Thyroid gland (tissue), 4 donors: ENCODE measurements at regions not wholly inside any gene's neighbourhood (a gene's known extent, or its start where the extent isn't known, plus 50 kb on each side); places are given as distances from the start of the nearest gene placed in this dataset.
"Not testable (repeated sequence)": the region's sequence is repeated elsewhere in the genome, so short reads cannot be mapped to it uniquely, and the experiment has no call there.

Experiments used
- DNase-seq, 2 donors: peaks; one replicate each; pipeline ENCODE4 v3.0.0-alpha.2; 2019
- H3K27ac ChIP-seq, 3 donors: fragments of 200-600 bp; sonication (generic); 1 replicate in 2 of 3; 2 replicates in 1 of 3; pipeline ENCODE4 v1.5.1; 2016 to 2019; ENCODE audit warnings: mild to moderate bottlenecking in 1 of 3, moderate library complexity in 1 of 3
- H3K27me3 ChIP-seq: fragments of 200-600 bp; sonication (generic); one replicate; pipeline ENCODE4 v1.5.1; 2019
- H3K36me3 ChIP-seq, 2 donors: fragments of 200-600 bp; sonication (generic); one replicate each; pipeline ENCODE4 v1.5.1; 2016 to 2019
- H3K4me1 ChIP-seq, 2 donors: fragments of 200-600 bp; sonication (generic); one replicate each; pipeline ENCODE4 v1.5.1; 2017 to 2019
- H3K4me3 ChIP-seq, 3 donors: fragments of 200-600 bp; sonication (generic); replicated peaks in 1 of 3; 1 replicate in 2 of 3; 2 replicates in 1 of 3; pipeline ENCODE4 v1.5.1; 2016; ENCODE audit warnings: mild to moderate bottlenecking in 1 of 3
- H3K9me3 ChIP-seq: fragments of 200-600 bp; sonication (generic); one replicate; pipeline ENCODE4 v1.5.1; 2017
- CTCF ChIP-seq, 6 experiments: fragments of 200-600 bp in 3 of 6; fragments of 450-650 bp in 3 of 6; sonication (generic) in 3 of 6; IDR thresholded peaks; one replicate each; pipeline ENCODE4 v1.5.1; 2016 to 2019; ENCODE audit warnings: antibody characterized with exemption in 6 of 6, mild to moderate bottlenecking in 2 of 6, inconsistent platforms in 1 of 6, moderate library complexity in 1 of 6
- POLR2A ChIP-seq, 2 donors: fragments of 450-650 bp; IDR thresholded peaks; one replicate each; pipeline ENCODE4 v1.6.1; 2017; ENCODE audit warnings: antibody characterized with exemption in 2 of 2, mild to moderate bottlenecking in 2 of 2, moderate library complexity in 1 of 2
- WGBS, 2 donors: methylation state at CpG; one replicate each; pipeline ENCODE4 v1.1.5; 2017; 5-methylcytosine and 5-hydroxymethylcytosine counted together
- intact Hi-C: fragments of 100-400 bp; cut with DNase I; formaldehyde crosslinking; loops from one replicate; pipeline ENCODE4 v1.15.1; 2023

- DNase-seq = no peak
- WGBS, 2 donors = 91 to 98% methylated on average over 1 of the region's 1 CpG
- H3K9me3 ChIP-seq = no peaks in the 10 kb centered on the region
- no peaks in the 10 kb centered on the region for H3K27me3 ChIP-seq
- H3K27ac ChIP-seq = no peak overlapping the region
- no peak for TF ChIP-seq CTCF (IDR thresholded peaks at IDR 0.05)
- no peak for TF ChIP-seq POLR2A (IDR thresholded peaks at IDR 0.05)
- H3K36me3 ChIP-seq = no peaks in the 10 kb centered on the region
- H3K4me1 ChIP-seq = peaks cover 0 to 9% of the 10 kb centered on the region in 2 donors
- intact Hi-C loops = no loop called here
- H3K4me3 ChIP-seq = no peak overlapping the region
Measured at GRCh38 chr1:148386617-148387016, 96.5 kb downstream of the PPIAL4G start.

- H3K9me3 ChIP-seq, H3K27ac ChIP-seq, DNase-seq, intact Hi-C loops, H3K27me3 ChIP-seq, H3K4me3 ChIP-seq, H3K36me3 ChIP-seq, H3K4me1 ChIP-seq: not testable (repeated sequence)
- WGBS, 2 donors = 93 to 94% methylated on average over 4 of the region's 4 CpGs
Measured at GRCh38 chr1:148386031-148386398, 97.1 kb downstream of the PPIAL4G start.

GRCh38 chr1:148385371-148386030 is 97.6 kb downstream of the PPIAL4G start:
- Histone ChIP-seq H3K27ac (no peak overlapping the region), H3K27me3 (no peaks in the 10 kb centered on the region), H3K4me3 (no peak overlapping the region), H3K36me3 (no peaks in the 10 kb centered on the region), H3K4me1 (peaks cover 0 to 9% of the 10 kb centered on the region in 2 donors), H3K9me3 (no peaks in the 10 kb centered on the region)
- intact Hi-C loops = no loop called here
- DNase-seq = no peak
- WGBS, 2 donors = 56 to 60% methylated on average over 4 of the region's 4 CpGs
- TF ChIP-seq POLR2A (IDR thresholded peaks at IDR 0.05) (no peak), CTCF (IDR thresholded peaks at IDR 0.05) (no peak)

GRCh38 chr1:148383966-148384365 is 99.1 kb downstream of the PPIAL4G start:
- H3K27me3 ChIP-seq = no peaks in the 10 kb centered on the region
- WGBS, 2 donors = 58 to 65% methylated on average over 4 to 5 of the region's 5 CpGs
- intact Hi-C loops = no loop called here
- no peak overlapping the region for H3K27ac ChIP-seq
- TF ChIP-seq POLR2A (IDR thresholded peaks at IDR 0.05) (no peak), CTCF (IDR thresholded peaks at IDR 0.05) (no peak)
- no peaks in the 10 kb centered on the region for H3K36me3 ChIP-seq
- H3K4me3 ChIP-seq = no peak overlapping the region
- peaks cover 0 to 9% of the 10 kb centered on the region in 2 donors for H3K4me1 ChIP-seq
- no peaks in the 10 kb centered on the region for H3K9me3 ChIP-seq
- DNase-seq = no peak

- Histone ChIP-seq H3K4me1 (no peaks in the 10 kb centered on the region), H3K27me3 (no peaks in the 10 kb centered on the region), H3K36me3 (no peaks in the 10 kb centered on the region), H3K4me3 (no peak overlapping the region), H3K27ac (no peak overlapping the region), H3K9me3 (no peaks in the 10 kb centered on the region)
- TF ChIP-seq POLR2A (IDR thresholded peaks at IDR 0.05) = no peak
- intact Hi-C loops = no loop called here
- 17% methylated on average over 16 of the region's 16 CpGs for WGBS, 2 donors
- no peak for DNase-seq
Measured at GRCh38 chr1:148379697-148380096, 103.4 kb downstream of the PPIAL4G start.

- Histone ChIP-seq H3K36me3 (no peaks in the 10 kb centered on the region), H3K4me3 (no peak overlapping the region), H3K9me3 (no peaks in the 10 kb centered on the region), H3K27me3 (no peaks in the 10 kb centered on the region), H3K4me1 (no peaks in the 10 kb centered on the region), H3K27ac (no peak overlapping the region)
- WGBS, 2 donors = 25 to 27% methylated on average over 15 to 22 of the region's 22 CpGs
- intact Hi-C loops = no loop called here
- DNase-seq = no peak
- TF ChIP-seq CTCF (IDR thresholded peaks at IDR 0.05) (no peak), POLR2A (IDR thresholded peaks at IDR 0.05) (no peak)
Measured at GRCh38 chr1:148379170-148379500, 104.0 kb downstream of the PPIAL4G start.

- H3K36me3 ChIP-seq, H3K9me3 ChIP-seq, H3K27me3 ChIP-seq, DNase-seq, intact Hi-C loops, H3K27ac ChIP-seq, H3K4me3 ChIP-seq, H3K4me1 ChIP-seq: not testable (repeated sequence)
- WGBS, 2 donors = 82 to 85% methylated on average over 4 of the region's 4 CpGs
Measured at GRCh38 chr1:148377992-148378391, 105.1 kb downstream of the PPIAL4G start.

- H3K4me1 ChIP-seq, H3K9me3 ChIP-seq, DNase-seq, H3K27me3 ChIP-seq, H3K36me3 ChIP-seq, H3K4me3 ChIP-seq, H3K27ac ChIP-seq, intact Hi-C loops: not testable (repeated sequence)
- WGBS, 2 donors = 82 to 87% methylated on average over 2 of the region's 2 CpGs
Measured at GRCh38 chr1:148377045-148377444, 106.1 kb downstream of the PPIAL4G start.
